HCT116 (cell line): ENCODE measurements at regions not wholly inside any gene's neighbourhood (a gene's known extent, or its start where the extent isn't known, plus 50 kb on each side); places are given as distances from the start of the nearest gene placed in this dataset.
A peak's percentile ranks its signal among the peaks of the same experiment; 100 is the strongest.

Experiments used
- ATAC-seq: fragments of 200-7000 bp; cut with Tn5 transposase; 2 replicates; pipeline ENCODE4 v1.9.1; 2020; ENCODE audit warnings: mild to moderate bottlenecking, moderate library complexity
- BruUV-seq: library from RNA; stranded (reverse); fragments of 400-500 nt; replicated peaks from 2 replicates; lab custom pipeline; 2021; lab: Mats Ljungman, UMichigan
- CTCF ChIA-PET: fragments of 300-600 bp; sonication (Branson Sonifier 250); formaldehyde crosslinking; loops from one replicate; lab custom pipeline; 2021; ENCODE audit warnings: antibody characterized with exemption; lab: Charles Lee
- POLR2A ChIA-PET: fragments of 300-600, 350-600 bp; sonication (Branson Sonifier 250); formaldehyde crosslinking; loops from one replicate; lab custom pipeline; 2021; ENCODE audit warnings: antibody characterized with exemption; lab: Charles Lee
- RAD21 ChIA-PET, 2 experiments: fragments of 300-600 bp; sonication (Branson Sonifier 250); formaldehyde crosslinking; loops; one replicate each; lab custom pipeline; 2023; ENCODE audit warnings: low total read pairs in 2 of 2; ENCODE audit not compliant: uncharacterized antibody in 2 of 2, unreplicated experiment in 2 of 2, low non-redundant PET in 1 of 2; lab: Charles Lee
- DNase-seq: peaks from one replicate; pipeline ENCODE4 v3.0.0-alpha.2; 2010; ENCODE audit warnings: low read depth, low spot score
- H2AFZ ChIP-seq: fragments of 200-600 bp; shearing (Covaris generic), sonication (generic); 2 replicates; pipeline ENCODE4 v1.6.1; 2017; ENCODE audit warnings: low read depth, mixed run types, mixed read lengths, antibody characterized with exemption, low read length; ENCODE audit not compliant: poor library complexity, severe bottlenecking
- H3K27ac ChIP-seq: 2 replicates; pipeline ENCODE4 v1.5.1; 2012; ENCODE audit warnings: low read depth, low read length
- H3K27me3 ChIP-seq: fragments of 200-600 bp; sonication (generic); 2 replicates; pipeline ENCODE4 v1.6.1; 2016; ENCODE audit warnings: mixed run types, low read length, mixed read lengths; ENCODE audit not compliant: insufficient read depth
- H3K36me3 ChIP-seq, 2 experiments: fragments of 200-500 bp in 1 of 2; fragments of 200-600 bp in 1 of 2; sonication (Bioruptor generic) in 1 of 2; sonication (generic) in 1 of 2; 2 replicates each; pipeline versions ENCODE4 v1.5.1 to v1.6.1; 2014 to 2016; ENCODE audit warnings: low read length in 2 of 2, inconsistent platforms in 1 of 2, mixed read lengths in 1 of 2, mixed run types in 1 of 2; ENCODE audit not compliant: insufficient read depth in 2 of 2, control insufficient read depth in 1 of 2
- H3K4me1 ChIP-seq, 2 experiments: fragments of 200-600 bp in 1 of 2; sonication (generic) in 1 of 2; 2 replicates each; pipeline versions ENCODE4 v1.5.1 to v1.6.1; 2012 to 2017; ENCODE audit warnings: low read length in 2 of 2, inconsistent platforms in 1 of 2, mild to moderate bottlenecking in 1 of 2, mixed read lengths in 1 of 2, mixed run types in 1 of 2, moderate library complexity in 1 of 2; ENCODE audit not compliant: insufficient read depth in 2 of 2, control insufficient read depth in 1 of 2
- H3K4me2 ChIP-seq: fragments of 200-600 bp; sonication (generic); 2 replicates; pipeline ENCODE4 v1.6.1; 2017; ENCODE audit warnings: mixed run types, low read length, mixed read lengths
- H3K4me3 ChIP-seq, 2 experiments: fragments of 200-600 bp in 1 of 2; sonication (generic) in 1 of 2; replicated peaks in 1 of 2; 2 replicates each; pipeline ENCODE4 v1.5.1; 2011 to 2016; ENCODE audit warnings: low read length in 2 of 2, control low read depth in 1 of 2, low read depth in 1 of 2, mild to moderate bottlenecking in 1 of 2, mixed read lengths in 1 of 2, mixed run types in 1 of 2
- H3K79me2 ChIP-seq: fragments of 200-600 bp; sonication (generic); 2 replicates; pipeline ENCODE4 v1.6.1; 2017; ENCODE audit warnings: mild to moderate bottlenecking, mixed run types, low read length, moderate library complexity, mixed read lengths; ENCODE audit not compliant: insufficient read depth
- H3K9ac ChIP-seq: fragments of 200-600 bp; sonication (generic); 2 replicates; pipeline ENCODE4 v1.6.1; 2016; ENCODE audit warnings: low read length, mixed read lengths
- H3K9me2 ChIP-seq: fragments of 200-600 bp; sonication (generic), shearing (Covaris generic); 2 replicates; pipeline ENCODE4 v1.6.1; 2017; ENCODE audit warnings: mixed run types, mild to moderate bottlenecking, moderate library complexity; ENCODE audit not compliant: insufficient read depth
- H3K9me3 ChIP-seq, 2 experiments: fragments of 200-500 bp in 1 of 2; fragments of 200-600 bp in 1 of 2; sonication (Bioruptor generic) in 1 of 2; sonication (generic) in 1 of 2; 2 replicates each; pipeline ENCODE4 v1.6.1; 2014 to 2017; ENCODE audit warnings: low read length in 2 of 2, mixed read lengths in 2 of 2, inconsistent platforms in 1 of 2, low read depth in 1 of 2, mild to moderate bottlenecking in 1 of 2, mixed run types in 1 of 2, moderate library complexity in 1 of 2; ENCODE audit not compliant: control insufficient read depth in 1 of 2, insufficient read depth in 1 of 2
- H4K20me1 ChIP-seq: fragments of 200-600 bp; sonication (generic), shearing (Covaris generic); 2 replicates; pipeline ENCODE4 v1.6.1; 2017; ENCODE audit warnings: mixed run types, mild to moderate bottlenecking, moderate library complexity; ENCODE audit not compliant: insufficient read depth
- ATF3 ChIP-seq: IDR thresholded peaks from 2 replicates; pipeline ENCODE4 v1.6.1; 2012
- CEBPB ChIP-seq: IDR thresholded peaks from 2 replicates; pipeline ENCODE4 v1.6.1; 2012; ENCODE audit warnings: low read depth
- CTCF ChIP-seq, 3 experiments: fragments of 200-600 bp in 1 of 3; sonication (generic) in 1 of 3; IDR thresholded peaks in 2 of 3; conservative IDR thresholded peaks in 1 of 3; 2 replicates each; pipeline ENCODE4 v1.5.1; 2012 to 2017; ENCODE audit warnings: low read depth in 2 of 3, low read length in 2 of 3, antibody characterized with exemption in 1 of 3, borderline replicate concordance in 1 of 3, control low read depth in 1 of 3, mild to moderate bottlenecking in 1 of 3, mixed read lengths in 1 of 3, mixed run types in 1 of 3, moderate library complexity in 1 of 3; ENCODE audit not compliant: insufficient read depth in 1 of 3
- EGR1 ChIP-seq: IDR thresholded peaks from 2 replicates; pipeline ENCODE4 v1.6.1; 2012; ENCODE audit warnings: low read depth
- ELF1 ChIP-seq: IDR thresholded peaks from 2 replicates; pipeline ENCODE4 v1.6.1; 2012; ENCODE audit warnings: low read depth, borderline replicate concordance
- EZH2 ChIP-seq: fragments of 200-600 bp; sonication (generic); IDR thresholded peaks from 2 replicates; pipeline ENCODE4 v1.6.1; 2017; ENCODE audit warnings: antibody characterized with exemption, mixed run types
- EZH2phosphoT487 ChIP-seq: fragments of 200-600 bp; IDR thresholded peaks from 2 replicates; pipeline ENCODE4 v1.6.1; 2018; ENCODE audit warnings: antibody characterized with exemption, borderline replicate concordance
- FOSL1 ChIP-seq: IDR thresholded peaks from 2 replicates; pipeline ENCODE4 v1.6.1; 2012; ENCODE audit warnings: low read depth
- MAX ChIP-seq: IDR thresholded peaks from 2 replicates; pipeline ENCODE4 v1.6.1; 2012
- POLR2A ChIP-seq: IDR thresholded peaks from 2 replicates; pipeline ENCODE4 v1.7.0; 2011; ENCODE audit warnings: borderline replicate concordance; ENCODE audit not compliant: insufficient read depth, insufficient read length; ENCODE audit errors: extremely low read depth
- POLR2AphosphoS5 ChIP-seq: IDR thresholded peaks from 2 replicates; pipeline ENCODE4 v1.6.1; 2011; ENCODE audit warnings: mild to moderate bottlenecking, low read depth, low read length, moderate library complexity
- RAD21 ChIP-seq: IDR thresholded peaks from 2 replicates; pipeline ENCODE4 v1.6.1; 2012; ENCODE audit warnings: low read depth, mild to moderate bottlenecking
- SIN3A ChIP-seq: IDR thresholded peaks from 2 replicates; pipeline ENCODE4 v1.6.1; 2012; ENCODE audit warnings: low read depth
- SP1 ChIP-seq: IDR thresholded peaks from 2 replicates; pipeline ENCODE4 v1.6.1; 2012; ENCODE audit warnings: low read depth
- TCF7L2 ChIP-seq: IDR thresholded peaks from 2 replicates; pipeline ENCODE4 v1.7.0; 2011; ENCODE audit warnings: borderline replicate concordance, inconsistent platforms; ENCODE audit not compliant: insufficient read depth, insufficient read length; ENCODE audit errors: extremely low read depth
- ZNF274 ChIP-seq: fragments of 200-500 bp; sonication (Bioruptor generic); IDR thresholded peaks from 2 replicates; pipeline ENCODE4 v1.6.1; 2014; ENCODE audit warnings: mild to moderate bottlenecking, low read depth, low read length, inconsistent platforms
- intact Hi-C: fragments of 100-400 bp; cut with micrococcal nuclease; formaldehyde crosslinking; loops from 2 replicates; pipeline ENCODE4 v1.10.0; 2022

GRCh38 chr10:4663162-4663992 lies 162.6 kb upstream of the AKR1E2 start (continued):
- TF ChIP-seq EZH2phosphoT487 (no peak), ZNF274 (no peak), POLR2AphosphoS5 (peak; percentile 51; the same call in 1 of the 2 replicates), POLR2A (peak; percentile 19), EGR1 (no peak), FOSL1 (peak; percentile 94)

- Histone ChIP-seq H3K9ac (peak overlapping the region; percentile 65), H3K4me2 (peak overlapping the region; percentile 75), H3K4me3 (peak overlapping the region in 1 of 2 experiments; percentile 39; a peak in 2 of 4 replicates), H3K79me2 (no peaks in the 10 kb centered on the region), H3K27ac (peak overlapping the region; percentile 81), H3K4me1 (peaks cover 20 to 37% of the 10 kb centered on the region in 2 experiments), H3K9me3 (no peaks in the 10 kb centered on the region), H3K36me3 (no peaks in the 10 kb centered on the region), H2AFZ (peak overlapping the region; percentile 63), H4K20me1 (no peaks in the 10 kb centered on the region), H3K27me3 (no peaks in the 10 kb centered on the region), H3K9me2 (no peaks in the 10 kb centered on the region)
- intact Hi-C loops = loop anchor here (5.0 to 10.0 kb wide), 2 partner anchors 875 to 1198 kb away; partner anchors contain the start of gene KLF6
- RAD21 ChIA-PET = interaction anchor here in 1 of 2 experiments (0.5 kb wide), 1 partner anchor 231 kb away, joined by 3 read pairs; no protein-coding TSS in a partner anchor
- DNase-seq = no peak
- ATAC-seq = peak; percentile 46
- TF ChIP-seq EZH2 (no peak), SP1 (no peak), POLR2A (no peak), POLR2AphosphoS5 (no peak; the same call in 1 of the 2 replicates), FOSL1 (no peak), ELF1 (no peak), MAX (no peak), CTCF (IDR thresholded peaks at IDR 0.05 in 2 of 3, conservative IDR thresholded peaks at IDR 0.05 in 1 of 3; ENCODE audit: borderline replicate concordance in 1 of 3, insufficient read depth in 1 of 3, low read depth in 2 of 3, low read length in 2 of 3) (no peak), RAD21 (no peak), CEBPB (no peak), ATF3 (no peak), SIN3A (no peak), TCF7L2 (no peak)
- CTCF ChIA-PET = no interaction called here
- POLR2A ChIA-PET = interaction anchor here (1.0 to 1.4 kb wide), 3 partner anchors 8 to 877 kb away, joined by 3 read pairs; partner anchors contain the start of gene KLF6
- BruUV-seq = TSS peak; percentile 79
Observed at GRCh38 chr10:4662576-4663161, 163.3 kb upstream of the AKR1E2 start.
